ENCODE measurements at regions not wholly inside any gene's neighbourhood (a gene's known extent, or its start where the extent isn't known, plus 50 kb on each side); places are given as distances from the start of the nearest gene placed in this dataset.

- no peak for DNase-seq (ENCODE audit: low spot score)
These were observed 289.1 kb upstream of the ITGA1 start for GRCh38 chr5:52498607-52499006.

- DNase-seq (ENCODE audit: low spot score), result no peak
These were observed 285.2 kb upstream of the ITGA1 start for GRCh38 chr5:52502460-52502999.

- no peak for DNase-seq (ENCODE audit: low spot score)
These were observed 283.0 kb upstream of the ITGA1 start for GRCh38 chr5:52504584-52505240.

GRCh38 chr5:52517667-52518066 is 270.0 kb upstream of the ITGA1 start:
- DNase-seq (ENCODE audit: low spot score), result no peak

DNA sequence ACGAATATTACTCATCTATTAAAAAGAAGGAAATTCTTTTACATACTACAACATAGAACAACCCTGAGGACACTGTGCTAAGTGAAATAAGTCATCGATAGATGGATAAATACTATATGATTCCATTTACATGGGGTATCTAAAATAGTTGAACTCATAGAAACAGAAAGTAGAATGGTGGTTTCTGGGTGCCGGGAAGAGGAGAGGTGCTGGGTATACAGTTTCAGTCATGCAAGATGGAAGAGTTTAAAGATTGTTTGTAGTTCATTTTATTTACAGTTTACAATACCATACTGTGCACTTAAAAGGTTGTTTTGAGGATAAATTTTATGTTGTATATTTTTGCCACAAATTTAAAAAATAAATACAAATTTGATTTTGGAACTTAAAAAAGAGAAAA is 267.5 kb upstream of the ITGA1 start:
- no peak for DNase-seq (ENCODE audit: low spot score)

GRCh38 chr5:52521236-52521635 is 266.5 kb upstream of the ITGA1 start:
- no peak for DNase-seq (ENCODE audit: low spot score)

GRCh38 chr5:52523701-52524100 is 264.0 kb upstream of the ITGA1 start:
- no peak for DNase-seq (ENCODE audit: low spot score)

GRCh38 chr5:52531105-52531504 is 256.6 kb upstream of the ITGA1 start:
- DNase-seq (ENCODE audit: low spot score), result no peak

- no peak for DNase-seq (ENCODE audit: low spot score)
These were observed 244.1 kb upstream of the ITGA1 start for GRCh38 chr5:52543594-52543993.

GRCh38 chr5:52544738-52545137 is 243.0 kb upstream of the ITGA1 start:
- DNase-seq (ENCODE audit: low spot score), result no peak

- DNase-seq (ENCODE audit: low spot score), result no peak
These were observed 233.4 kb upstream of the ITGA1 start for GRCh38 chr5:52554293-52554692.

DNA sequence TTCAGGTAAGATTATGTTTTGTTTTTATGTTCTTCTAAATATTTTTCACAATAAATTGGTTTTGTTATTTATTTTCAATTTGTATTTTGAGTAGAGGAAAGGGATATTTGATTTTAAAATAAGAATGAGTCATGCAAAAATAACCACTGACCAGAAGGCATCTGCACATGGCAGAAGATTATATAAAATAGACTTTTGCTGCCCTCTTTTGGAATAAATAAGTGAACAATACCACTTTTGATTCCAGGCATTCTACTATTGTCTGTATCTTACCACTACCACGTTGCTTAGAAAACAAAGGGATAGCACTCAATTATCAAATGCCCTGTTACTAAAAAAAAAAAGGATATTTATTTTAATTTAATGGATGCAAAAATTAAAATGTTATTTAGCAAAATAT is 227.3 kb upstream of the ITGA1 start:
- DNase-seq (ENCODE audit: low spot score), result peak; percentile 13

- DNase-seq (ENCODE audit: low spot score), result no peak
These were observed 225.2 kb upstream of the ITGA1 start for GRCh38 chr5:52562473-52562872.

DNA sequence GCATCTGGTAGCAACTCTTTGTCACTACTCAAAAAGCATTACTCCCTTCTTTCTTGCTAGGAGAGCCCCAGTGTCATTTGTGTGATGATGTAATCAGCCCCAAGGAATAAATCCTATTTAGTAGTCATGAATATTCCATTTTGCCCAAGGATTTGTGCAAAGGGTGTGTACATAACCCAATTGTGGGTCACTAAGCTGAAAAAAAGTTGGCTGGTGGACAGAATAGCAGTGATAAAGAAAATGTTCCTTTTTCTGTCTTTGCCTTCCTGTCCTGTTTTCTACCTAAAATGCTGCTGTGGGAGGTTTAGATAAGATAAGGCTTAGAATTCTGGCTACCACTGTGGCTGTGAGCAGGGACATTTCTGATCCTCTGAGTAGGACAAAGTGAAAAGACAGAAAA is 223.1 kb upstream of the ITGA1 start:
- DNase-seq (ENCODE audit: low spot score), result no peak

- no peak for DNase-seq (ENCODE audit: low spot score)
These were observed 210.2 kb upstream of the ITGA1 start for GRCh38 chr5:52577546-52577945.

- DNase-seq (ENCODE audit: low spot score), result no peak
These were observed 208.3 kb upstream of the ITGA1 start for GRCh38 chr5:52579391-52579790.

DNA sequence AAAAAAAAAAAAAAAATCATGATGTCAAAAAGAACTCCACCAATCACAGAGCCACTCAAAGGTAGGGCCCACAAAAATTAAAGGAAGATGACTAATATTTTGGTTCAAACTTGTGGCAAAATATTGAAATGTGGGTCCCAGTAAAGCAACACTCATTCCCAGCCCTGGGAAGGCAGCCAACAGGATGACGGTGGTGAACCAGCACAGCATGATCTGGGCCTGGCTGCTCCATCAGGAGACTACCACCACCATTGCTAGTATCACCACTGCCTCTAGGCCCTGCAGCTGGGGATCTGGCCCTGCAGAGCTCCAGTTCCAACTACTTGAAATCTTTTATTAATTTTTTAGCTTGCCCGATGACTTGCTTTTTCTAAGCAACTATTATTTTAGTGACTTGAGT is 206.8 kb upstream of the ITGA1 start:
- DNase-seq (ENCODE audit: low spot score), result peak; percentile 38

- no peak for DNase-seq (ENCODE audit: low spot score)
These were observed 205.4 kb upstream of the ITGA1 start for GRCh38 chr5:52582313-52582712.

DNA sequence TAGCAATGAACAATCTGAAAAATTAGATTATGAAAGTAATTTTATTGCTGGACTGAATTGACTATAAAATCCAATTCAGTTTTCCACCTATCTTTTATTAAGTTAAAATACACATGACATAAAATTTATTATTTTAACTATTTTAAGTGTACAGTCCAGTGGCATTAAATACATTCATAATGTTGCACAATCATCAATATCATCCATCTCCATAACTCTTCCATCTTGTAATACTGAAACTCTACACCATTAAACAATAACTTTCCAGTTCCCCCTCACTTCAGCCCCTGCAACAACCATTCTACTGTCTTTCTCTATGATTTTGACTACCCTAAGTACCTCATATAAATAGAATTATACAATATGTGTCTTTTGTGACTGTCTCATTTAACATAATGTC is 200.6 kb upstream of the ITGA1 start:
- no peak for DNase-seq (ENCODE audit: low spot score)

DNA sequence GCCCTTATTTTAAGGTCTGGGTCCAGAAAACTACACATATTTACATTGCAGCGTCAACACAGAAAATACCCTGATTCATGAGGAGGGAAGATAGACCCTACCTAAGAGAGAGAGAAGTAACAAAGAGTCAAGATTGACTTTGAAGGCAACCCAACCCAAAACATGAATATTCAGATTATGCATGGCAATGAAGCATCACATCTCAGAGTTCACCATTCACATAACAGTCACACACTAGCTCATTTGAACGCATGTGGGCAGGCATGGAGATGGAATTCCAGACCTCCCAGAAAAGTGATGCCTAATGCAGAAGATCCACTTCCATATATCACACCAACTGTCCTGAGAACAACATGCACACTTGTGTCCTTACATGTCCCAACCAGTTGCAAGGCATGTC is 190.1 kb upstream of the ITGA1 start:
- DNase-seq (ENCODE audit: low spot score), result no peak

GRCh38 chr5:52598968-52599367 is 188.7 kb upstream of the ITGA1 start:
- no peak for DNase-seq (ENCODE audit: low spot score)

DNA sequence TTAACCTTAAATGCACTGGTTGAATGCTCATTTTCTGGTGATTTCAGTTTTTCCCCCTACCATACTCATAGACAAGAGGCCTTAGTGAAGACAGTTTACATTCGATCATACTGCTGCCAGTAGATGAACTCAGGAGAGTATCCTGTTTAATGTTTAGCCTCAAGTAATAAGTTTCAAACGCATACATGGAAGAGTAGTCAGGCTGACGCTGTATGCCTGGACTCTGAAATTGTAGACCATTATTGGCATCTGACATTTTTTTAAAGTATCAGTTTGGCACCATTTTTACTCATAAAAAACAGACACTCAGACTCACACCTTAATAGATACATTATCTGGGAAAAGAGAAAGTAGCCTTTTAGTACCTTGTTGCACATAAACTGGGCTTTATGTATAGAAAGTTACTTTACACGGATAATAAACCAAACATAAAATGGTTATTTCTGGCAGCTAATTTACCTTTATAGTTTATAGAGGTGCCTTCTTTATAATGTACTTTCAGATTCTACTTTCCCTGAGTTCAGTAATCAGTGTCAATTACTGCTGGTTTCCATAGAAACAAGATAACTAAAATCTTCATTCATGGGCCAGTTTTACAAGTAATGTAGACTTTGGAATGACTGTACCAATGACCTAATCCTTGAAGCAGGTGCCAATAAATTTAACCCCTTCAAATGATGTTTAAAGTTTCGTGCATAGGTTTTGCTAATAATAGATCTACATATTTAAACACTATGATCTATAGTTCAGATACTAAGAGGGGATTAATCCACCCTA is 183.8 kb upstream of the ITGA1 start:
- DNase-seq (ENCODE audit: low spot score), result no peak

Measured in A172 (cell line).